SHP77 (cell line): ENCODE measurements at regions not wholly inside any gene's neighbourhood (a gene's known extent, or its start where the extent isn't known, plus 50 kb on each side); places are given as distances from the start of the nearest gene placed in this dataset.
"Not testable (repeated sequence)": the region's sequence is repeated elsewhere in the genome, so short reads cannot be mapped to it uniquely, and the experiment has no call there.

Source experiments
- DNase-seq, 2 experiments: peaks; one replicate each; lab custom pipeline; 2025; lab: John Stamatoyannopoulos, UW

- peak; percentile 85 to 88 for DNase-seq
These were observed 54.2 kb upstream of the SEC14L1 start for GRCh38 chr17:77086433-77087010.

GRCh38 chr17:77087650-77088454, 52.9 kb upstream of the SEC14L1 start:
- no peak for DNase-seq

DNA sequence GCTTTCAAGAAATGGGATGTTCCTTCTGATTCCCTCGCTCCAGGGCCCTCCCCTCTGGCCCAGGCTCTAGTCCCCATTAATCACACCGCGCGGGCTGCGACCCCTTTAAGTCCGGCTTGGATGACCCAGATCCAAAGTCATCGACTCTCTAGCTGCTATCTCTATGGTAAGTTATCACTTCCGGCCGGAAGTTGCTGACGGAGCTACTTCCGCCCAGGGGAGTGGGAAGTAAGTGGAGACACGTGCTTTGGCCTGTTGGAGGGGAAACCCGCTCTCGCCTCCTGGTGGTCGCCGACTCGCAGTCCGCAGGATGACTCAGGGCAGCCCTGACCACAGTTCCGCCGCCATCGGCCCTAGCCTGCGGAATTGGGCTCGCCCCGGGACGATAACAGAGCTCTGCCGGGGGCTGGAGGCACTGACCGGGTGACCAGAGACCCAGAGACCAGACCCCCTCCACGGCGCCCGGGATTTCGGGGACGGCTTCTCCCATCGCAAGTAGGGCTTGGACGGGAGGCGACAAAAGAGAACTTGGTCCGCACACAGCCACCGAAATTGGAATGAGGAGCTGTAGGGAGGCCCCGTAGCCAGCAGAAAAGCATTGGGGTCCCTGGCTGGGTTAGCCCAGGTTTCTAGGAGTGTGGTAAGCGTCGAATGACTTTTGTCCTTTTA, 52.2 kb upstream of the SEC14L1 start:
- peak; percentile 97 to 98 for DNase-seq

DNA sequence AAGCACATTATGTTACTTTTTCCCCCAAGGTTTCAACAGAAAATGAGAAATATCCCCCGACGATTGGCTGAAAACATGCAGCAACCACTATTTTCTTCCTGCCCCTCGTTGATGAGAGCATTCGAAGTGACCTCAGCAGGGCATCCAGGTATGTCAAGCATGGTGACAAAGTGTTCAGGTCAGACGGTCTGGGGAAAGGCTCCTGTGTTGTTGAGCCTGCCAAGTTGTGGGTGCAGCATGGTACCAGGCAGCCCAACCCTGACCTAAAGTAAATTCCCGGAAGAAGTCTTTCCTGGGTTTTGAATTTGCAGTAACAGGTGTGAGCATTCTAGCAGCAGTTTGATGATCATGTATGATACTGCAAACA, 51.7 kb upstream of the SEC14L1 start:
- DNase-seq, result no peak

- not testable (repeated sequence) for DNase-seq
These were observed 50.8 kb upstream of the SEC14L1 start for GRCh38 chr17:77089949-77090348.

GRCh38 chr17:77090476-77090875, 50.3 kb upstream of the SEC14L1 start:
- DNase-seq, result no peak
